Smooth muscle cell (in vitro differentiated cells): ENCODE measurements at regions not wholly inside any gene's neighbourhood (a gene's known extent, or its start where the extent isn't known, plus 50 kb on each side); places are given as distances from the start of the nearest gene placed in this dataset.

Experiments
- DNase-seq: peaks from one replicate; lab custom pipeline; 2025; ENCODE audit not compliant: unreplicated experiment; lab: John Stamatoyannopoulos, UW
- H2AFZ ChIP-seq: fragments of 200-600 bp; sonication (generic); 2 replicates; pipeline ENCODE4 v1.6.0; 2016; ENCODE audit warnings: antibody characterized with exemption, low read depth, mild to moderate bottlenecking
- H3F3A ChIP-seq: fragments of 200-600 bp; sonication (generic); 2 replicates; pipeline ENCODE4 v1.6.0; 2017; ENCODE audit warnings: antibody characterized with exemption, low read depth
- H3K27ac ChIP-seq: fragments of 200-600 bp; sonication (generic); 2 replicates; pipeline ENCODE4 v1.5.1; 2016; ENCODE audit warnings: low read depth, mild to moderate bottlenecking
- H3K27me3 ChIP-seq: fragments of 200-600 bp; sonication (generic); 2 replicates; pipeline ENCODE4 v1.6.1; 2016; ENCODE audit warnings: low read depth, mild to moderate bottlenecking
- H3K36me3 ChIP-seq: fragments of 200-600 bp; sonication (generic); 2 replicates; pipeline ENCODE4 v1.5.1; 2016; ENCODE audit warnings: low read depth
- H3K4me1 ChIP-seq: fragments of 200-600 bp; sonication (generic); 2 replicates; pipeline ENCODE4 v1.5.1; 2016; ENCODE audit warnings: low read depth
- H3K4me2 ChIP-seq: fragments of 200-600 bp; sonication (generic); 2 replicates; pipeline ENCODE4 v1.6.0; 2016; ENCODE audit warnings: mild to moderate bottlenecking
- H3K4me3 ChIP-seq: fragments of 200-600 bp; sonication (generic); 2 replicates; pipeline ENCODE4 v1.5.1; 2016; ENCODE audit warnings: mild to moderate bottlenecking
- H3K79me2 ChIP-seq: fragments of 200-600 bp; sonication (generic); 2 replicates; pipeline ENCODE4 v1.6.0; 2016; ENCODE audit warnings: low read depth, mild to moderate bottlenecking
- H3K9ac ChIP-seq: fragments of 200-600 bp; sonication (generic); 2 replicates; pipeline ENCODE4 v1.6.0; 2016; ENCODE audit warnings: low read depth
- H3K9me3 ChIP-seq: fragments of 200-600 bp; sonication (generic); replicated peaks from 2 replicates; pipeline ENCODE4 v1.5.1; 2016; ENCODE audit warnings: low read depth
- H4K20me1 ChIP-seq: fragments of 200-600 bp; sonication (generic); 2 replicates; pipeline ENCODE4 v1.6.0; 2016; ENCODE audit warnings: low read depth
- whole genome bisulfite sequencing: methylation state at CpG from one replicate; pipeline ENCODE4 v1.1.7; 2016; ENCODE audit warnings: low lambda C conversion rate; 5-methylcytosine and 5-hydroxymethylcytosine counted together
- TF ChIP-seq, protein P1 (sequence below): fragments of 200-600 bp; sonication (generic); IDR thresholded peaks from 2 replicates; pipeline ENCODE4 v1.5.1; 2017; ENCODE audit warnings: borderline replicate concordance, mild to moderate bottlenecking, antibody characterized with exemption; ENCODE audit not compliant: insufficient read depth, poor library complexity, severe bottlenecking

DNA sequence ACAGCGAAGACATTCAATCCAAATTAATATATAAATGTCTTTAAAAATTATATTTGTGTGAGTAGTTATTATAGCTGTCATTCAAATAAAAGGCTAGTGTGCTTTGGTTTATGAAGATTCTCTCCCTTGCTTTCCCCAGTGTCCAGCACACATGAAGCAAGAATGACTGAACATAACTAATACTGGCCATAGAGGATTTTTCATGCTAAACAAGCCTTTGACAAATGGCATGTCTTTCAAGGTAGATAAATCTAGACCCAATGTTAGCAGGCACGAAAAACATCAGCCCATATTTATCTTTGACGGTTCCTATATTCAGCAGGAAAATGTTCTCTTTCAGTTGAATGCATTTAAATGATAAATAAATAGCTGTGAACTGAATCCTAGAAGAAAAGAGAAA lies 1234.4 kb downstream of the EPHA7 start:
- no peaks in the 10 kb centered on the region for H3K4me1 ChIP-seq
- no peaks in the 10 kb centered on the region for H3K36me3 ChIP-seq
- H3K4me3 ChIP-seq = no peak overlapping the region
- no peaks in the 10 kb centered on the region for H3K79me2 ChIP-seq
- no peaks in the 10 kb centered on the region for H3F3A ChIP-seq
- no peaks in the 10 kb centered on the region for H3K27me3 ChIP-seq
- no peaks in the 10 kb centered on the region for H4K20me1 ChIP-seq
- WGBS = 69% methylated on average over 3 of the region's 3 CpGs
- no peak for DNase-seq
- no peaks in the 10 kb centered on the region for H3K9me3 ChIP-seq
- no peak overlapping the region for H3K9ac ChIP-seq
- H2AFZ ChIP-seq = no peak overlapping the region
- no peak overlapping the region for H3K27ac ChIP-seq
- H3K4me2 ChIP-seq = no peak overlapping the region
- TF ChIP-seq, protein P1, sequence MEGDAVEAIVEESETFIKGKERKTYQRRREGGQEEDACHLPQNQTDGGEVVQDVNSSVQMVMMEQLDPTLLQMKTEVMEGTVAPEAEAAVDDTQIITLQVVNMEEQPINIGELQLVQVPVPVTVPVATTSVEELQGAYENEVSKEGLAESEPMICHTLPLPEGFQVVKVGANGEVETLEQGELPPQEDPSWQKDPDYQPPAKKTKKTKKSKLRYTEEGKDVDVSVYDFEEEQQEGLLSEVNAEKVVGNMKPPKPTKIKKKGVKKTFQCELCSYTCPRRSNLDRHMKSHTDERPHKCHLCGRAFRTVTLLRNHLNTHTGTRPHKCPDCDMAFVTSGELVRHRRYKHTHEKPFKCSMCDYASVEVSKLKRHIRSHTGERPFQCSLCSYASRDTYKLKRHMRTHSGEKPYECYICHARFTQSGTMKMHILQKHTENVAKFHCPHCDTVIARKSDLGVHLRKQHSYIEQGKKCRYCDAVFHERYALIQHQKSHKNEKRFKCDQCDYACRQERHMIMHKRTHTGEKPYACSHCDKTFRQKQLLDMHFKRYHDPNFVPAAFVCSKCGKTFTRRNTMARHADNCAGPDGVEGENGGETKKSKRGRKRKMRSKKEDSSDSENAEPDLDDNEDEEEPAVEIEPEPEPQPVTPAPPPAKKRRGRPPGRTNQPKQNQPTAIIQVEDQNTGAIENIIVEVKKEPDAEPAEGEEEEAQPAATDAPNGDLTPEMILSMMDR = no peak

DNA sequence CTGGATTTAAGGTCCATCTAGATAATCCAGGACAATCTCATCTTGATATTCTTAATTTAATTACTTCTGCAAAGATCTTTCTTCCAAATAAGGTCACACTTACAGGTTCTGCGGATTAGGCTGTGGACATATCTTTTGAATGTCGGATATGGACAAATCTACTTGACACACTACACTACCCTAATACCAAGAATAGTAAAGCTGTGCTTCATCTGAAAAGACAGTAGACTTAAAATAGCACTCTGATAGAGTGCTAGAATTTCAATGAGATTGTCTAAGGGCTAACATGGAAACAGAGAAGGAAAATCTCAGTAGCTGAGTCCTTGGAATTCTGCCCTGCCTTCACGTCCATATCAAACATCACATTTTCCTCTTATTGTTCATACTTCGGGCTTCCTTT lies 1238.0 kb downstream of the EPHA7 start:
- Histone ChIP-seq H3K4me1 (no peaks in the 10 kb centered on the region), H4K20me1 (no peaks in the 10 kb centered on the region), H3F3A (no peaks in the 10 kb centered on the region), H3K79me2 (no peaks in the 10 kb centered on the region), H3K9ac (no peak overlapping the region), H3K9me3 (no peaks in the 10 kb centered on the region), H3K27ac (no peak overlapping the region), H3K4me3 (no peak overlapping the region), H3K27me3 (no peaks in the 10 kb centered on the region), H3K36me3 (no peaks in the 10 kb centered on the region), H2AFZ (no peak overlapping the region), H3K4me2 (no peak overlapping the region)
- 89% methylated on average over 4 of the region's 4 CpGs for WGBS
- TF ChIP-seq, protein P1 = no peak
- no peak for DNase-seq

DNA sequence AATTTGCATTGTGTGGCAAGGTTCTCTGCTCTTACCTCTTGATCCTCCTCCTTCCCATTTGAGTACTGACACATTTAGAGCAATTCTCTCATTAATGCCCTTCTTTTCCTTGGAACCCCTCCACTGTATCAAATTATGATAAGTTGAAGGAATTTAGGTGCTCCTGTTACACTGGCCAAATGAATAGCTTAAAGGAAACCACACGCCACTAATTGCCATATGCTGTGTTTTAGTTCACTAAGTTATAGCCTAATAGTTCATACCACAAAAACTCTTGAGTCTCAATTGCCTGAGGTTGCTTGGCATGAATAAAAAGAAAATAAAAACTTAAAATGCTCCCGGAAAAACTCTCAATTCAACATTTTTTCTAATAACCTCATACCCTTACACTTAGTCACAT lies 1239.3 kb downstream of the EPHA7 start:
- Histone ChIP-seq H3K9ac (no peak overlapping the region), H3K79me2 (no peaks in the 10 kb centered on the region), H2AFZ (no peak overlapping the region), H3K27ac (no peak overlapping the region), H4K20me1 (no peaks in the 10 kb centered on the region), H3K27me3 (no peaks in the 10 kb centered on the region), H3K9me3 (no peaks in the 10 kb centered on the region), H3K4me2 (no peak overlapping the region), H3K36me3 (no peaks in the 10 kb centered on the region), H3F3A (no peaks in the 10 kb centered on the region), H3K4me1 (no peaks in the 10 kb centered on the region), H3K4me3 (no peak overlapping the region)
- no peak for DNase-seq
- 88% methylated on average over 2 of the region's 2 CpGs for WGBS
- TF ChIP-seq, protein P1 = no peak

DNA sequence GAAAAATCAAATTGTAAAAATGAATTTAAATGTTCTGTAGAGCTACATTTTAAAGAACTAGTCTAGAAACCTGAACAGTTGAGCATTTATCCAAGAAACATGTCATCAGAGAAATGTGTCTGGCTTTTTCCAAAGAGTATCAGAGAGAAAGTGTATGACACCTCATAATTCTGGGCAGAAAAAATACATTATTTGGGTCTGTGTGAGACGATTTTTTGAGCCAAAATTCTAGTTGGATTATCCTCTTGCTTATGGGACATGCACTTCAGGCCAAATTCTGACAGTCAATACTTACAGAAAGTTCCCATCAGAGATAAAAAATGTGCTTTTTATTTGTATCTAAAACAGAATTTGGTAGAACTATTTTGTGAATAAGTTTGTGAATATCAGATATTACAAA lies 1242.7 kb downstream of the EPHA7 start:
- Histone ChIP-seq H3K79me2 (no peaks in the 10 kb centered on the region), H3K9me3 (no peaks in the 10 kb centered on the region), H3K36me3 (no peaks in the 10 kb centered on the region), H3K4me3 (no peak overlapping the region), H3K27ac (no peak overlapping the region), H3K4me1 (no peaks in the 10 kb centered on the region), H2AFZ (no peak overlapping the region), H4K20me1 (no peaks in the 10 kb centered on the region), H3F3A (no peaks in the 10 kb centered on the region), H3K27me3 (no peaks in the 10 kb centered on the region), H3K9ac (no peak overlapping the region), H3K4me2 (no peak overlapping the region)
- WGBS = 62% methylated on average over 1 of the region's 1 CpG
- TF ChIP-seq, protein P1 = no peak
- no peak for DNase-seq
